ENCODE measurements at regions not wholly inside any gene's neighbourhood (a gene's known extent, or its start where the extent isn't known, plus 50 kb on each side); places are given as distances from the start of the nearest gene placed in this dataset.
"Not testable (repeated sequence)": the region's sequence is repeated elsewhere in the genome, so short reads cannot be mapped to it uniquely, and the experiment has no call there.

DNA sequence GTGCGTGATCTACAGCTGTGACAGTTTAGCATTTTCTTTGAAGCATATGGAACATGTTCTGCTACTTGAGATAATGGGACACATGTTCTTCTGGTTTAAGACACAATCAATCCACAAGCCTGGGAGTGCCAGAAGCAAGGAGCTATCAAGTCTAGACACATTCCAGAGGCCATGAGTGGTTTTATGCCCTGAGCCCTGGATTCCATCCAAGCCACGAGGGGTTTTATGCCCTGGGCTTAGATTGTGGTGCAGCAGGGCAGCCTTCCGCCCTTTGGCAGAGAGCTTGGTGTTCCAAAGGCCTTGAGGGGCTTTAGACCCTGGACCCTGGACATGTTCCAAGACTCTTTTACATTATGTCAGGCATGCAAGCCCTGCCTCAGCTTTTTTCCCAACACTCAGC, 1289.6 kb upstream of the SLC39A10 start:
- TF ChIP-seq, protein P1, sequence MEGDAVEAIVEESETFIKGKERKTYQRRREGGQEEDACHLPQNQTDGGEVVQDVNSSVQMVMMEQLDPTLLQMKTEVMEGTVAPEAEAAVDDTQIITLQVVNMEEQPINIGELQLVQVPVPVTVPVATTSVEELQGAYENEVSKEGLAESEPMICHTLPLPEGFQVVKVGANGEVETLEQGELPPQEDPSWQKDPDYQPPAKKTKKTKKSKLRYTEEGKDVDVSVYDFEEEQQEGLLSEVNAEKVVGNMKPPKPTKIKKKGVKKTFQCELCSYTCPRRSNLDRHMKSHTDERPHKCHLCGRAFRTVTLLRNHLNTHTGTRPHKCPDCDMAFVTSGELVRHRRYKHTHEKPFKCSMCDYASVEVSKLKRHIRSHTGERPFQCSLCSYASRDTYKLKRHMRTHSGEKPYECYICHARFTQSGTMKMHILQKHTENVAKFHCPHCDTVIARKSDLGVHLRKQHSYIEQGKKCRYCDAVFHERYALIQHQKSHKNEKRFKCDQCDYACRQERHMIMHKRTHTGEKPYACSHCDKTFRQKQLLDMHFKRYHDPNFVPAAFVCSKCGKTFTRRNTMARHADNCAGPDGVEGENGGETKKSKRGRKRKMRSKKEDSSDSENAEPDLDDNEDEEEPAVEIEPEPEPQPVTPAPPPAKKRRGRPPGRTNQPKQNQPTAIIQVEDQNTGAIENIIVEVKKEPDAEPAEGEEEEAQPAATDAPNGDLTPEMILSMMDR (conservative IDR thresholded peaks at IDR 0.05): not testable (repeated sequence)
- TF ChIP-seq EZH2 (IDR thresholded peaks at IDR 0.05; ENCODE audit: low read depth): not testable (repeated sequence)

All from PC-9 (cell line).